ENCODE measurements at regions not wholly inside any gene's neighbourhood (a gene's known extent, or its start where the extent isn't known, plus 50 kb on each side); places are given as distances from the start of the nearest gene placed in this dataset.

DNA sequence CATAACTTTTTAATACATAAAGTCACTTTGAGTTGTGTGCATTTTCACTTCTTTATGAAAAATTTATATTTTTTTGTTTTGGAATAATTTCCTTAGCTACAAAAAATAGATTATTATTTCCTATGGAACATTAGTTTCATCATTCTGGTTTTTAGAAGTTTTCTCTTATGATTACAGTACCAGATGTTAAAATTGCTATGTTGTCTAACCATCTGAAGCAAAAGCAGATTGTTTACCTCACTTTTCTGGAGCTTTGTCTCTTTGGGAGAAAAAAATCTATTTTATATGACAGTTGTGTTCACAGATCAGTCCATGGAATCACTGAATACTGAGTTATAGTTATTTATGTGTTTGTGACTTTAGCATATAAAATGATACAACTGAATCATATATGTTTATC is 708.9 kb upstream of the RIOK2 start:
- TF ChIP-seq, protein P1, sequence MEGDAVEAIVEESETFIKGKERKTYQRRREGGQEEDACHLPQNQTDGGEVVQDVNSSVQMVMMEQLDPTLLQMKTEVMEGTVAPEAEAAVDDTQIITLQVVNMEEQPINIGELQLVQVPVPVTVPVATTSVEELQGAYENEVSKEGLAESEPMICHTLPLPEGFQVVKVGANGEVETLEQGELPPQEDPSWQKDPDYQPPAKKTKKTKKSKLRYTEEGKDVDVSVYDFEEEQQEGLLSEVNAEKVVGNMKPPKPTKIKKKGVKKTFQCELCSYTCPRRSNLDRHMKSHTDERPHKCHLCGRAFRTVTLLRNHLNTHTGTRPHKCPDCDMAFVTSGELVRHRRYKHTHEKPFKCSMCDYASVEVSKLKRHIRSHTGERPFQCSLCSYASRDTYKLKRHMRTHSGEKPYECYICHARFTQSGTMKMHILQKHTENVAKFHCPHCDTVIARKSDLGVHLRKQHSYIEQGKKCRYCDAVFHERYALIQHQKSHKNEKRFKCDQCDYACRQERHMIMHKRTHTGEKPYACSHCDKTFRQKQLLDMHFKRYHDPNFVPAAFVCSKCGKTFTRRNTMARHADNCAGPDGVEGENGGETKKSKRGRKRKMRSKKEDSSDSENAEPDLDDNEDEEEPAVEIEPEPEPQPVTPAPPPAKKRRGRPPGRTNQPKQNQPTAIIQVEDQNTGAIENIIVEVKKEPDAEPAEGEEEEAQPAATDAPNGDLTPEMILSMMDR (IDR thresholded peaks at IDR 0.05), result no peak
- no peak for TF ChIP-seq EZH2 (IDR thresholded peaks at IDR 0.05; ENCODE audit: borderline replicate concordance, insufficient read depth, low read depth, low read length, poor library complexity, severe bottlenecking)
